OCI-LY7 (cell line): ENCODE measurements at regions not wholly inside any gene's neighbourhood (a gene's known extent, or its start where the extent isn't known, plus 50 kb on each side); places are given as distances from the start of the nearest gene placed in this dataset.

Source experiments
- BruUV-seq: library from RNA; stranded (reverse); fragments of 400-500 nt; replicated peaks from 2 replicates; lab custom pipeline; 2021; lab: Mats Ljungman, UMichigan
- CTCF ChIA-PET: fragments of 300-600 bp; sonication (Branson Sonifier 250); formaldehyde crosslinking; loops from one replicate; lab custom pipeline; 2022; ENCODE audit warnings: antibody characterized with exemption; ENCODE audit not compliant: unreplicated experiment; lab: Charles Lee
- POLR2A ChIA-PET: fragments of 300-600 bp; sonication (Branson Sonifier 250); formaldehyde crosslinking; loops from one replicate; lab custom pipeline; 2022; ENCODE audit warnings: antibody characterized with exemption; lab: Charles Lee
- DNase-seq: peaks from one replicate; pipeline ENCODE4 v3.0.0-alpha.2; 2015; ENCODE audit warnings: low spot score
- H2AFZ ChIP-seq: fragments of 200-600 bp; sonication (generic), shearing (Covaris generic); 2 replicates; pipeline ENCODE4 v1.6.1; 2014; ENCODE audit warnings: mild to moderate bottlenecking, antibody characterized with exemption, low read length, moderate library complexity
- H3K27ac ChIP-seq: fragments of 200-600 bp; sonication (generic); 2 replicates; pipeline ENCODE4 v1.5.1; 2014; ENCODE audit warnings: mixed run types, low read depth, mild to moderate bottlenecking, moderate library complexity, low read length, inconsistent platforms; ENCODE audit not compliant: poor library complexity, severe bottlenecking
- H3K36me3 ChIP-seq: fragments of 200-600 bp; sonication (generic); 2 replicates; pipeline ENCODE4 v1.6.1; 2014; ENCODE audit warnings: mild to moderate bottlenecking, antibody characterized with exemption, low read length, moderate library complexity, mixed read lengths; ENCODE audit not compliant: insufficient read depth
- H3K4me1 ChIP-seq: fragments of 200-600 bp; sonication (generic); 2 replicates; pipeline ENCODE4 v1.5.1; 2014; ENCODE audit warnings: mild to moderate bottlenecking, low read length; ENCODE audit not compliant: insufficient read depth, poor library complexity, severe bottlenecking
- H3K4me2 ChIP-seq: fragments of 200-600 bp; sonication (generic); 2 replicates; pipeline ENCODE4 v1.6.1; 2014; ENCODE audit warnings: mild to moderate bottlenecking, low read length
- H3K4me3 ChIP-seq: fragments of 200-600 bp; sonication (generic); 2 replicates; pipeline ENCODE4 v1.5.1; 2014; ENCODE audit warnings: mild to moderate bottlenecking, low read depth, low read length; ENCODE audit not compliant: poor library complexity, severe bottlenecking
- H3K79me2 ChIP-seq: fragments of 200-600 bp; sonication (generic); 2 replicates; pipeline ENCODE4 v1.6.1; 2016; ENCODE audit warnings: low read depth, mild to moderate bottlenecking, low read length, moderate library complexity, mixed read lengths; ENCODE audit not compliant: insufficient read depth
- H3K9me2 ChIP-seq: fragments of 200-600 bp; sonication (generic); 2 replicates; pipeline ENCODE4 v1.6.1; 2016; ENCODE audit warnings: mild to moderate bottlenecking, low read length, mixed read lengths; ENCODE audit not compliant: insufficient read depth
- H3K9me3 ChIP-seq: fragments of 200-600 bp; sonication (generic); 2 replicates; pipeline ENCODE4 v1.6.1; 2014; ENCODE audit warnings: mild to moderate bottlenecking, mixed run types, low read length, mixed read lengths
- H4K20me1 ChIP-seq: fragments of 200-600 bp; sonication (generic); 2 replicates; pipeline ENCODE4 v1.6.1; 2014; ENCODE audit warnings: mild to moderate bottlenecking, antibody characterized with exemption, low read length, moderate library complexity, mixed read lengths; ENCODE audit not compliant: insufficient read depth
- CTCF ChIP-seq: fragments of 200-600 bp; sonication (generic); conservative IDR thresholded peaks from 2 replicates; pipeline ENCODE4 v1.5.1; 2014; ENCODE audit warnings: mild to moderate bottlenecking, antibody characterized with exemption, low read length, moderate library complexity, mixed read lengths
- EZH2phosphoT487 ChIP-seq: fragments of 200-600 bp; sonication (generic); IDR thresholded peaks from 2 replicates; pipeline ENCODE4 v1.6.1; 2018; ENCODE audit warnings: low read depth, borderline replicate concordance, mild to moderate bottlenecking, mixed run types, antibody characterized with exemption, low read length, moderate library complexity, mixed read lengths
- intact Hi-C: fragments of 100-400 bp; cut with micrococcal nuclease; formaldehyde crosslinking; loops from one replicate; pipeline ENCODE4 v1.10.0; 2022; ENCODE audit not compliant: unreplicated experiment

GRCh38 chr1:184292101-184292500, 94.7 kb upstream of the C1orf21 start:
- intact Hi-C loops, result no loop called here
- no peak overlapping the region for H3K4me3 ChIP-seq
- DNase-seq, result no peak
- no peak for TF ChIP-seq CTCF
- TF ChIP-seq EZH2phosphoT487, result no peak
- H3K79me2 ChIP-seq, result no peaks in the 10 kb centered on the region
- POLR2A ChIA-PET, result interaction anchor here (0.7 to 1.0 kb wide), 2 partner anchors 15 to 31 kb away, joined by 3 read pairs; no protein-coding TSS in a partner anchor
- H4K20me1 ChIP-seq, result no peaks in the 10 kb centered on the region
- peaks cover 15% of the 10 kb centered on the region; the same call in 1 of the 2 replicates for H3K9me3 ChIP-seq
- CTCF ChIA-PET, result no interaction called here
- H2AFZ ChIP-seq, result no peak overlapping the region
- H3K4me1 ChIP-seq, result no peaks in the 10 kb centered on the region
- no TSS peak for BruUV-seq
- H3K36me3 ChIP-seq, result no peaks in the 10 kb centered on the region
- H3K9me2 ChIP-seq, result no peaks in the 10 kb centered on the region
- no peak overlapping the region for H3K27ac ChIP-seq
- H3K4me2 ChIP-seq, result no peak overlapping the region

- no peaks in the 10 kb centered on the region for H3K9me2 ChIP-seq
- peaks cover 15% of the 10 kb centered on the region; the same call in 1 of the 2 replicates for H3K9me3 ChIP-seq
- intact Hi-C loops, result no loop called here
- H3K4me2 ChIP-seq, result no peak overlapping the region
- TF ChIP-seq CTCF (no peak), EZH2phosphoT487 (no peak)
- no peaks in the 10 kb centered on the region for H3K36me3 ChIP-seq
- H3K4me1 ChIP-seq, result no peaks in the 10 kb centered on the region
- no peak overlapping the region for H2AFZ ChIP-seq
- ChIA-PET POLR2A (no interaction called here), CTCF (no interaction called here)
- H4K20me1 ChIP-seq, result no peaks in the 10 kb centered on the region
- no peak overlapping the region for H3K27ac ChIP-seq
- H3K79me2 ChIP-seq, result no peaks in the 10 kb centered on the region
- no TSS peak for BruUV-seq
- DNase-seq, result no peak
- H3K4me3 ChIP-seq, result no peak overlapping the region
These were observed 92.7 kb upstream of the C1orf21 start for GRCh38 chr1:184294101-184294500.

GRCh38 chr1:184296466-184297243, 90.2 kb upstream of the C1orf21 start:
- CTCF ChIA-PET, result no interaction called here
- TF ChIP-seq EZH2phosphoT487, result no peak
- no peak for TF ChIP-seq CTCF
- Histone ChIP-seq H4K20me1 (no peaks in the 10 kb centered on the region), H3K9me3 (no peaks in the 10 kb centered on the region), H2AFZ (no peak overlapping the region), H3K4me3 (no peak overlapping the region), H3K36me3 (no peaks in the 10 kb centered on the region), H3K4me1 (no peaks in the 10 kb centered on the region), H3K79me2 (no peaks in the 10 kb centered on the region), H3K27ac (no peak overlapping the region), H3K9me2 (no peaks in the 10 kb centered on the region), H3K4me2 (no peak overlapping the region)
- no TSS peak for BruUV-seq
- no peak for DNase-seq
- POLR2A ChIA-PET, result no interaction called here
- intact Hi-C loops, result no loop called here
